ENCODE measurements at regions not wholly inside any gene's neighbourhood (a gene's known extent, or its start where the extent isn't known, plus 50 kb on each side); places are given as distances from the start of the nearest gene placed in this dataset.

- TF ChIP-seq CTCF (IDR thresholded peaks at IDR 0.05; ENCODE audit: low read depth, low read length) (no peak), EZH2phosphoT487 (IDR thresholded peaks at IDR 0.05; ENCODE audit: low read depth) (no peak)
These were observed 566.2 kb upstream of the ZFHX3 start for GRCh38 chr16:73614131-73614530.
